Ishikawa (cell line): ENCODE measurements at regions not wholly inside any gene's neighbourhood (a gene's known extent, or its start where the extent isn't known, plus 50 kb on each side); places are given as distances from the start of the nearest gene placed in this dataset.

Source experiments
- CEBPB ChIP-seq: IDR thresholded peaks from 2 replicates; pipeline ENCODE4 v1.6.1; 2012
- EP300 ChIP-seq: IDR thresholded peaks from 2 replicates; pipeline ENCODE4 v1.6.1; 2012; ENCODE audit warnings: borderline replicate concordance

DNA sequence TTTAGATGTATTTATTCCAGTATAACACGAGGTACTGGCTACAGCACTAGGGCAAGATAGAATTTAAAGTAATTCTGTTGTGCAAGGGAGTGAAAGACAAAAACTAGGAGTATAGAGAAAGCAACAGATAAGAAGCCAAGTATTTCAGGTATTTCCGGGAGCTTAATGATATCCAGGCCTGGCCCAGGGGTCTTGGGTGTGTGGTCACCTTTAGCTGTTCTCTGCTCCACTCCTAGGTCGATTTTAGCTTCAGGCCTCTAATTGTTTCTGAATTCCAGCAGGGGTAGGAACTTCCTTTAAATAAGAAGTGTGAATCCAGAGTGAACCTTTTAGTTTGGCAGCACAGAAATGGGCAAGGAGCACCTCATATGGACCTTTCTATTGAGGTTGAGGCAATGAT lies 342.3 kb upstream of the MYT1L start:
- TF ChIP-seq EP300: no peak
- no peak for TF ChIP-seq CEBPB
